SH-SY5Y (cell line): ENCODE measurements at regions not wholly inside any gene's neighbourhood (a gene's known extent, or its start where the extent isn't known, plus 50 kb on each side); places are given as distances from the start of the nearest gene placed in this dataset.

Source experiments
- GATA2 ChIP-seq: IDR thresholded peaks from 2 replicates; pipeline ENCODE4 v1.6.1; 2011; ENCODE audit warnings: mild to moderate bottlenecking, low read depth, low read length
- GATA3 ChIP-seq: IDR thresholded peaks from 2 replicates; pipeline ENCODE4 v1.6.1; 2011; ENCODE audit warnings: low read depth, mild to moderate bottlenecking, low read length, moderate library complexity

- TF ChIP-seq GATA3, result no peak
- no peak for TF ChIP-seq GATA2
These were observed 66.1 kb upstream of the CCDC179 start for GRCh38 chr11:22926341-22926740.
